ENCODE measurements at regions not wholly inside any gene's neighbourhood (a gene's known extent, or its start where the extent isn't known, plus 50 kb on each side); places are given as distances from the start of the nearest gene placed in this dataset.
"Not testable (repeated sequence)": the region's sequence is repeated elsewhere in the genome, so short reads cannot be mapped to it uniquely, and the experiment has no call there.

DNA sequence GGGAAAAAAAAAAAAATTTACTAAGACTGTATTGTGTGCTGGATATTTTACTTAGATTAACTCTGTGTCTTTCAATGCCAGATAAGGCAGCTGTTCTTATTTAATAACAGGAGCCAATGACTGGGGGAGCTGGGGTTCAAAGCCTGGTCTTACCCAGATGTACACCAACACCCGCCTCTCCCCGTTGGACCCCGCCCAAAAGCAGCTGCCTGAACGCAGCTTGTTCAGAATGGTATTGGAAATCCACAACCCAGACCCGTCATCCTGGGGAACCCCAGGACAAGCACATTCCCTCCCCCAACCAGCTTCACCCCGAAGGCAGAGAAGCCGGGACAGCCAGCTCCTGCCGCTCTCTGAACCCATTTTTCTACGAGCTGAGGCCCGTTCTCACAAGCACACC is 113.6 kb upstream of the TMPRSS2 start:
- intact Hi-C loops (cut with DNase I), result no loop called here
- ATAC-seq, result peak; percentile 23
- DNase-seq (ENCODE audit: low spot score), result no peak

DNA sequence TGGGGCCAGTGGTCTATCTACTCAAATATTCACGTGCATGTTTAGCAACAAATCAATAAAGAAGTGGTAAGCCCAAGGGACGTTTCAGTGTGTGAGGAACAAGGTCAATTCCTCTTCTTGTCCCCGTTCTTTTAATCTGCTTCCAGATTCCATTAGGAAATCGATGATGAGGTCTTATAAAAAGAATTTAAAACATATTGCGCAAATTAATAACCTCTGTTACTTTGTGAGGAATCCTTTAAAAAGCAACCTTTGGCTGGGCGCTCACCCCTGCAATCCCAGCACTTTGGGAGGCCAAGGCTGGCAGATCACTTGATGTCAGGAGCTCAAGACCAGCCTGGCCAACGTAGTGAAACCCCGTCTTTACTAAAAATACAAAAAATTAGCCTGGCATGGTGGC is 113.0 kb upstream of the TMPRSS2 start:
- ATAC-seq (no peak), DNase-seq (ENCODE audit: low spot score) (no peak)
- intact Hi-C loops (cut with DNase I), result no loop called here

DNA sequence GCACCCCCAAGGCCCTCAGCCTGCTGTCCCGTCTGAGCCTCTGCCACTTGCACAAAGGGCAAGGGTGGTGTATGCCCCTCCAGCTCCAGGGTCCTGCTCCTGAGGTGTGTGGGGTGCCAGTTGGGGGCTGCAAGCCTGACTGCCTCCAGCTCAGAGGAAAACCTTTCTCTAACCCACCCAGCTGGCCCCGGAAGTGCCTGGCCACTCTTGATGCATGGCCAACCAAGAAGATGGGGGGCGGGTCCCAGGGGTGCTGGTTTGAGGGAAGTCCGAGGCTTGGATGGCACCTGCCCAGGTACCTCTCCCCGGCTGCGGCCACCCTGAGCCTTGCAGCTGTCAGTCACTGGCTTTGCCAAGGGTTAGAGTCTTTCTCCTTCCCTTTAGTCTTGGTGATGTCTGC is 112.6 kb upstream of the TMPRSS2 start:
- no peak for DNase-seq (ENCODE audit: low spot score)
- intact Hi-C loops (cut with DNase I), result no loop called here

DNA sequence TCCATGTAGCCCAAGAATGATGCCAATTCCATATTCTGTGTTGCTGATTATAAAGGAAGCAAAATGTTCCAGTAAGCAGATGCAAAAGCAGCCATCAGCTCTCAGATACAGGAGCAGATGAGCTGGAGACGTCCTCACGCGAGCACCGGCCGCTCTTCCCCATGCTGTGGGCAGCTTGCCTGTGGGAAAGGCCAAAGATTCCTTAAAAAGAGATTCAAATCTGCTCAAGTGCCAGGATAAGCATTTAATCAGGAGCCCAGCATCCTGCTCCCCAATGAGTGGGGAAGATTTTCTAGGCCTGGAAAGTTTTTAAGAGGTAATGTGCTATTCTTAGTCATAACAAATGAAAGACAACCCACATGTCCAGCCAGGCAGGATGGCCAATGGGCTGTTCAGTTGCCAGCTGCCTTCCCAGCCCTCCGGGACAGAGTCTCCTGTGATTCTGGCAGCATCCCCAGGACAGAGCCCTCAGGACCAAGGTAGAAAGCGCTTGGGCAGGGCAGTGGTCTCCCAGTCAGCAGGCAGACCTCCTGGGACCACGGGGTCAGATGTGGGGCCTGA is 108.2 kb upstream of the TMPRSS2 start:
- ATAC-seq, result peak; percentile 40
- intact Hi-C loops (cut with DNase I), result no loop called here
- DNase-seq (ENCODE audit: low spot score), result no peak

More for the DNA sequence above, 112.6 kb upstream of the TMPRSS2 start:
- ATAC-seq, result no peak

DNA sequence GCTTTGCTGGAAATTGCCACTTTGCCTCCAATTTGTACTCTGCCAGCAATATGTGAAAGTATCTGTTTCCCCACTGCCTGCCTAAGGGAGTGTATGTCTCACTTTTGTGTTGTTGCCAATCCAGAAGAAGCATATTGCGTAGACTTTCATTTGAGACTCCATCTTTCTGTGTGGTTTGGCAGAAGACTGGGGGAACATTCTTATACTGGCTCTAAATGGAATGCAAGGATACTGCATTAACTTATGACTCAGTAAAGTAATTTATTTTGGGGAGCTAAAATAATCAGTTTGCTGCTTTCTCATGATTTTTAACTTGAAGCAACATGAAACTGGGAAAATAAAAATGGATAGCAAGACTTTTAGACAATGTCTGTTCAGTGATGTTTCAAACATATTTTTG is 107.7 kb upstream of the TMPRSS2 start:
- intact Hi-C loops (cut with DNase I), result no loop called here
- DNase-seq (ENCODE audit: low spot score) (no peak), ATAC-seq (no peak)

DNA sequence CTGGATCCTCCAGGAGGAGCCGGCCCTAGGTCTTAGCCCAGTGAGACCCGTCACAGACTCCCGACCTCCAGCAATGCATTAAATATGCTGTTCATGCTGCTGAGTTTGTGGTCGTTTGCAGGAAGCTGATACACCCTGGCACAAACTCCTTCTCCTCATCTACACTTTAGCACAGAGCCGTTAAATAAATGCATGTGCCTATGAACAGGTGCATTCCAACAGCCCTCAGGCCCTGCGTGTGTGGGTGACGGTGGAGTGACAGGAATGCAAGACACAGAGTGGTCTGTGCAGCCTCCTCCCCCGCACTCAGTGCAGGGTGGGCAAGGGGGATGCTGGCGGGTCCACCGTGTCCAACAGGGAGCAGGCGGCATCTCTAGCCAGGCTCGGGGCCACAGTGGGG is 106.6 kb upstream of the TMPRSS2 start:
- ATAC-seq (no peak), DNase-seq (ENCODE audit: low spot score) (no peak)
- intact Hi-C loops (cut with DNase I), result no loop called here

DNA sequence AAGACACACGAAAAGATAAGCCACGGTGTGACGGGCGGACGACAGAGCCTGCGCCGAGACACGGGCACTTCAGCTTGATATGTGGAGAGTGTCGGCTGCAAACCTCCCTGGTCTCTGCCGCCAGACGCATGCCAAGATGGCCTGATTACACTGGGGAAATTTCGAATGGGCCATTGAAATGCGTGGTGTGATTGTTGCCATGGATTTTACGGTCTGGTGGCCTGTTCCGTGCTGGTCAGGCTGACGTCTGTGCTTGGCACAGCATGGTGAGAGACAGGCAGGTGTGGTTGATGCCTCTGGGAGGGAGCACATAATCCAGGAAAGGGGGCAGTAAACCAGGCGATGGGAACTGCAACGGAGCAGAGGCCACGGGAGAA is 105.6 kb upstream of the TMPRSS2 start:
- ATAC-seq, result no peak
- no peak for DNase-seq (ENCODE audit: low spot score)
- intact Hi-C loops (cut with DNase I), result loop anchor here (2.0 kb wide), 1 partner anchor 165 kb away; no protein-coding TSS in a partner anchor

DNA sequence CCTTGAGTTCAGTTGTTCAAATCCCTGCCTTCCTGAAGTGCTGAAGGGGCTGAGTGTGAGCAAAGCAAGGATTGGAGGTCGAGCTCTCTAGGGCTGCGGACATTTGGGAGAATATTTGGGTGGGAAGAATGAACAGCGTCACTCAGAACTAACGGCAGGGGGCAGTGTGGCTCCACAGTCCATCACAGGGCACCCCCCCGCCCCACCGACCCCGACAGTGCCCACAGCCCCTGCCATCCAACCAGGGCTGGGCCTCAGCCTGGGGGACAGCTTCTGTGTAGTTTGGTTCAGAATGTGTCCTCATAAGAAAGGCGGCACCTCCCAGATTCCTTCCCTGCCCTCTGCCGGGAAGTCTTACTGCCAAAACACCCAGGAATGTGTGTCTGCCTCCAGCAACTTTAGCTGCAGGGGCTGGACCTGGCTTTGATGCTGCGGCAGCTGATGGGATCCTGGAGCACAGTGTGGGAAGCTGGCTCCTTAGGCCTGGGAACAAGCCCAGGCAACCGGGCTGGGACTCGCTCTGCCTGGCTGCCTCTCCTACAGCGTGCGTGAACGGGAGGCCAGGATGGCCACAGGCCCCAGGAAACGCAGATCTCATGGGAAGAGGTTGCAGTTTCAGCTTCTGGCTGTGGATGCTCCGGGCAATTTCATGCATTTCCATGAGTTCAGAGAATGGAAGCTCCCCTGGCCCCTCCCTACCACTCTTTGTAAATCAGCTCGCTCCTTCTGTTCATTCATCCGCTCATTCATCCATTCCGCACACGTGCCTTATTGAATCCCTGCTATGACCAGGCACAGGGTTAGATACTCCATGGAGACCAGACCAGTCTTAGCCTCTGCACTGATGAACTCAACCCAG is 104.9 kb upstream of the TMPRSS2 start:
- peak; percentile 87 for DNase-seq (ENCODE audit: low spot score)
- intact Hi-C loops (cut with DNase I), result loop anchor here (2.0 kb wide), 1 partner anchor 166 kb away; no protein-coding TSS in a partner anchor
- ATAC-seq, result peak; percentile 93

DNA sequence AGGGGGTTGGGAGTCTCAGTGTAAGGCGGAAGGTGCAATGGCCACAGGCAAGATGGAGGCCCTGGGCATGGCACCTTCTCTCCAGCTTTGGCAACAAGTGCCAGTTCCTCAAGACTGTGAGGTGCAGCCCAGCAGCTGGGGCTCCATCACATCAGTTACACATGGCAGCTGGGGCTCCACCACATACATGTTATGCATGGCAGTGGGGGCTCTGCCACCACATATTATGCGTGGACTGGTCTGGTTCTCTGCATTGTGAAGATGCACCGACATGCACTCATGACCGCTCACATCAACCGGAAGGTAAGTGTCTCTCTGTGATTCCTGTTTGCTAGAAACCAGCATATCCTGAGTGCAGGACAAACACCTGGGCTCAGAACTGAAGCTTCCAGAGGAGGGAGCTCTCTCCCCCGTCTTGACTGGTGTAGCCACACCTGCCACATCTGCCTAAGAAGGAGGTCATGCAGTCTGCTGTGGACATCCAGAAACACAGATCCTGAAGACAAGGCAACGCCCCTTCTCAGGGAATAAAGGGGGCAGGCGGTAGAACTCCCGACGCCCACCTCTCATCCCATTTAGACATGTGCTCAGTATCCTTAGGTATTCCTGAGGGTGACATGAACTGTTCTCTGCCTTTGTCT is 104.1 kb upstream of the TMPRSS2 start:
- ATAC-seq, result no peak
- intact Hi-C loops (cut with DNase I), result loop anchor here (2.0 kb wide), 1 partner anchor 167 kb away; no protein-coding TSS in a partner anchor
- DNase-seq (ENCODE audit: low spot score), result peak; percentile 52

DNA sequence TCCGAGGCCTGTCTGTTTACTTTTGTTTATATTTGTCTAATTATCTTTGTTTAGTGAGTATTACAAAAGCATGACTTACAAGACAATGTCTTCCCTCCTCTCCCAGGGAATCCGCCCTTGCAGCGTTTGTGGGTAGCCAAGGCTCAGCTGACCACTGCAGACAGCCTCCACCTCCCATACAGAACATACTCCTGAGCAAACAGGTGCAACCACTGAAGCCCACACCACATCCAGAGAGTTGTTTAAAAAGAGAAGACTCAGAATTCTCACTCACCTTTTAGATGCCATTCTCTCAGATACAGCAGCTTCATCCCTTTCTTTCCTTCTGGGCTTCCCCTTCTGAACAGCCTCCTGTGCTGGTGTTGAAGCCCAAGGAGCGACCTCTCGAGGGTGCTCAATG is 103.5 kb upstream of the TMPRSS2 start:
- intact Hi-C loops (cut with DNase I), result no loop called here
- DNase-seq (ENCODE audit: low spot score) (peak; percentile 17), ATAC-seq (no peak)

DNA sequence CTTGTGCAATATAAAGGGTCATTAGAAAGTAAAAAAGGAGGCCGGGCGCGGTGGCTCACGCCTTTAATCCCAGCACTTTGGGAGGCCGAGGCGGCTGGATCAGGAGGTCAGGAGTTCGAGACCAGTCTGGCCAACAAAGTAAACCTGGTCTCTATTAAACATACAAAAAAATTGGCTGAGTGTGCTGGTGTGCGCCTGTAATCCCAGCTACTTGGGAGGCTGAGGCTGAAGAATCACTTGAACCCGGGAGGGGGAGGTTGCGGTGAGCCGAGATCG is 102.8 kb upstream of the TMPRSS2 start:
- ATAC-seq, result not testable (repeated sequence)
- peak; percentile 30 for DNase-seq (ENCODE audit: low spot score)

DNA sequence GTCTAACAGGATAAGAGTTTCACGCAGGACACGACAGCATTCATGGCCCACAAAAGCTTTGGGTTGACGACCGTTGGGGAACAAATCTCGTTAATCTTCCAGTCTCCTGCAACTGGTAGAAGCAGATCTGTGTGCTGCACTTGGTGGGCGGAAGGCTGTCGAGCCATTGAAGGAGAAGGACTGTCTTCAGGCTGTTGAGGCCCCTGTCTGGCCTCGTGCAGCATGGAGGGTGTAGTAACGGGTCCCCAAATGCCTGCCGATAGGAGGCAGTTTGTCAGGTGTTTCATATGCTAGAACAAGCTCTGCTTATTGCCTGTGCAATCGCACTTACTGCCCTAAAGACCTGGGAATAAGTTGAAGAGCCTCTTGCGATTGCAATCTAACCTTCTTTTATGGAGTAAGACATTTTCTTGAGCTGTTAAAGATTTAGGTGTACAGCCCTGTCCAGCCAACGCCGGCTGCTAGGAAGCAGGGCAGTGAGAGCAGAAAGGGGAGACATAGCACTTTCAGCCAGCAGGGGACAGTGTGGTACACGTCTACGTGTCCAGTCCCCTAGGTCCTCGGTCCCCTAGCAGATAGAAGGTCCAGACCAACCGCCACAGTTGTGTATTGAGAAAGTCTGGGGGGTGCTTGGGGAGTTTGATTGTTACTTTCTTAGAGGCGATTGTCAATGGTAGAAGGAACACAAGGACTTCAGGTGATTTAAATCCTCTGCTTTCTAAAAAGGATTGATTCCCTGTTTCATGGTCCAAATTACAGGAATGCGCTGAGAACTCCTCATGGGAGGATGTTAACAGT is 102.3 kb upstream of the TMPRSS2 start:
- DNase-seq (ENCODE audit: low spot score) (peak; percentile 73), ATAC-seq (no peak)
- intact Hi-C loops (cut with DNase I), result no loop called here

More for the DNA sequence above, 102.8 kb upstream of the TMPRSS2 start:
- intact Hi-C loops (cut with DNase I), result not testable (repeated sequence)

DNA sequence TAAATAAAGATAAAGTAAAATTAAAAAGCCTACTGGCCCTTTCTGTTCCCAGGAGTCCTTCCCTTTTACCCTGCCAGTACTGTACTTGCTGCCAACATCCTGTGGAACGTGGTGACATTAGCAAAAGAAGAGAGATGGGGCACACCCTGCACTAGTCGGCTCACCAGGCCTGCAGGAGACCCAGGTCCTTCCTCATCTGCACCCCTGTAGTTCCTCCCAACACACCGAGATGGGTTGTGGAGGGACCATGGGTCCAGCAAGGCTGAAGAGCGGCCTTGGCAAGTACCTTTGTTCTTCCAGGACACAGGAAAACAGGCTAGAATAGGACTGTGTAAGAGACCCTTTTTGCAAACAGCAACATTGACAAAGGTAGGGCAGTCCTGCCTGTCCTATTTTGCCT is 98.7 kb upstream of the TMPRSS2 start:
- DNase-seq (ENCODE audit: low spot score) (peak; percentile 10), ATAC-seq (no peak)
- intact Hi-C loops (cut with DNase I), result loop anchor here (10.0 kb wide), 1 partner anchor 508 kb away; no protein-coding TSS in a partner anchor

DNA sequence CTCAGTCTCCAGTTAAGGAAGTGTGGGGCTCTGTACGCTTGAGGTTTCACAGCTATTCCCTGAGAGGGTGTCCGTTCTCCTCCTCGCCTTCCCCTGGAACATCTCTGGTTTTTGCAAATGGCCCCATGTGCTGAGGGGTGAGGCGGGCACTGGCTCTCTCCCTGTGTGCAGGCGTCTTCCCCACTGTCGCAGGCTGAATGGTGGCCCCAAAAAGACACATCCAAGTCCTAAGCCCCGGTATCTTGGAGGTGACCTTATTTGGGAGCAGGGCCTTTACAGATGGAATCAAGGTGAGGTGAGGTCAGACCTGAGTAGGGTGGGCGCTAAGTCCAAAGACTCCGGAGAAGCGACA is 98.0 kb upstream of the TMPRSS2 start:
- peak; percentile 40 for DNase-seq (ENCODE audit: low spot score)
- no peak for ATAC-seq
- intact Hi-C loops (cut with DNase I), result loop anchor here (10.0 kb wide), 1 partner anchor 509 kb away; no protein-coding TSS in a partner anchor

DNA sequence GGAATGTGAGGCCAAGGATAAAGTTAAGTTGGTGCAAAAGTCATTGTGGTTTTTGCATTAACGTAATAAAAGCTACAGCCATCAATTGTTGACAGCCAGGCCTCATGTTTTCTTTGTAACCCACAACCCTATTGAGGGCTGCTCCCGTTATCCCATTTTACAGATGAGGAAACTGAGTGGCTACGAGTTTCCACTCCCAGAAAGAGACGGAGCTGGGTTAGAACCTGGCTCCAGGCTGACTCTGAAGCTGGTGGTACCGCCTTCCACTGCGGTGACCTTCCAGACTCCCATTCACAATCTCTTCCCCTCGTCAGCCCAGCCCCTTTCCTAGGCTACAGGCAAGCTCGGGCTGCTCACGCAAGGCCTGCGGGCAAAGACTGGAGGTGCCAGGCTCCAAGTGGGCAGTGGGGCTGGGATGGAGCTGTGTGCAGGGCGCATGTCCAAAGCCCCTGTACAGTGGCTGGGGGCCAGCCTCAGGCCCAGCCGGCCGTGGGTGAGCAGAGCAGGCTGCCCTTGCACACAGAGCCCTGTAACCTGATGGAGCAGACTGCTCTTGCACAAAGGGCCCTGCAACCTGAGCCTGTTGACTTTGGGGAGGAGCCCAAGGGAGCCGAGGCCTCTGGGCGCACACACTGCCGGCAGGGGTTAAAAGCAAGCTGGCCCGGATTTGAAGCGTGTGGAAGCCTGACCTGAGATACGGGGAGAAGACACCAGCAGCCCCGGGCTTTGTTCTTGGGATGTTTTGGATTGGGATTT is 97.4 kb upstream of the TMPRSS2 start:
- no peak for ATAC-seq
- DNase-seq (ENCODE audit: low spot score), result peak; percentile 35
- intact Hi-C loops (cut with DNase I), result loop anchor here (10.0 kb wide), 1 partner anchor 509 kb away; no protein-coding TSS in a partner anchor

DNA sequence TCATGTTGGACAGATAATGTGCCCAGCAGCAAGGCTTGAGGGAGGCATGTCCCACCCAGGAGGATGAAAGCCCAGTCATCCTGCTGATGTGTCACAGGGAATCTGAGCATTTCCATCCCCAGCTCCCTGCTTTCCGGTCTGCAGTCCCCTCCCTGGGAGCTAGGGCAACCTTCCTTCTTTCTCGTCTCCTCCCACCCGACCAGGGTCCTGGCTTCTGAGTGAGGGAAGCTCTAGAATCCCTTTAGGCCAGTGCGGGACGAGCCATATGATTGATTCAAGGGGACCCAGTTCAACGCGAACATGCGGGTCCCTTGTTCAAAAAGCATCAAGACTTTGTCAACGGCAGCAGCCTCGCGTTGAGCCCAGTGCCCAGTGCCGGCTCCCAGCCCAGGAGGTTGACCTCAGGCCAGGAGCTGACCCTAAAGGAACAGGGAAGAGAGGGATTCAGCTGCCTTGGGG is 96.7 kb upstream of the TMPRSS2 start:
- intact Hi-C loops (cut with DNase I), result loop anchor here (10.0 kb wide), 1 partner anchor 510 kb away; no protein-coding TSS in a partner anchor
- DNase-seq (ENCODE audit: low spot score), result peak; percentile 31
- no peak for ATAC-seq

DNA sequence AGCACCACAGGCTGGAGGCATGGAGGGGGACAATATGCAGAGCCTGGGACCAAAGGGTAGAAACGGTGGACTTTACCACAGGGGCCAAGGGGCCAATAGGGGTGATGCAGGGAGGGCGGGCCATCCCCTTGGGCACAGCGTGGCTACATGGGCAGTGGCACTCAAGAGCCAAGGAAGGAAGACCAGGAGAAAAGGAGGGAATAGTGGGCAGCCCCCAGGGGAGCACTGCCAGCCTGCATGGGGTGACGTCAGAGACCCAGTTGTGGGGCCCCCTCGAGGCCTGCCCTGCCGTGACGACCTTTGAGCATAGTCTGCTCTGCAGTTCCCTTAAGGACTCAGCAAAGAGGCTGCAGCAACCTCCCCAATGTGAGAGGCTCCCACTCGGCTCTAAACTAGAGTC is 95.5 kb upstream of the TMPRSS2 start:
- DNase-seq (ENCODE audit: low spot score) (peak; percentile 43), ATAC-seq (no peak)
- intact Hi-C loops (cut with DNase I), result loop anchor here (10.0 kb wide), 1 partner anchor 511 kb away; no protein-coding TSS in a partner anchor

DNA sequence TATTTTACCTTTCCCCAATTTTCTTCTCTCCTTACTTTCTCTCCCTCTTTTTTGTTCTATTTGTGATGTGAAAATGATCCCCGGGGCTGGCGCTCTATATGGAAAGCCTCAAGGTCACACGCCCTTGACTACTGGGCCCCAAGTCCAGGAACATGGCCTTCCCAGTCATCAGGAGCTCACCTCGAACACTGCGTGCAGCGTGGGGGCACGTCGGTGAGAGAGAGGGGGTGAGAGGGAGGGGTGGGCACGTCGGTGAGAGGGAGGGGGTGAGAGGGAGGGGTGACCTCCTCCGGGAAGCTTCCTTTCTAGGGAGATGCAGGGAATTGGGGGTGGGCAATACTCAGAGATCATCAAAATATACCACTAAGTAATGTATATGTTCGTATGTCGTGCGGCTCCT is 94.6 kb upstream of the TMPRSS2 start:
- intact Hi-C loops (cut with DNase I), result loop anchor here (10.0 kb wide), 1 partner anchor 512 kb away; no protein-coding TSS in a partner anchor
- peak; percentile 38 for DNase-seq (ENCODE audit: low spot score)
- no peak for ATAC-seq
